Loucy (cell line): ENCODE measurements at regions not wholly inside any gene's neighbourhood (a gene's known extent, or its start where the extent isn't known, plus 50 kb on each side); places are given as distances from the start of the nearest gene placed in this dataset.
"Not testable (repeated sequence)": the region's sequence is repeated elsewhere in the genome, so short reads cannot be mapped to it uniquely, and the experiment has no call there.

Experiments used
- CTCF ChIP-seq: fragments of 200-600 bp; sonication (generic); conservative IDR thresholded peaks from 2 replicates; pipeline ENCODE4 v1.5.1; 2014; ENCODE audit warnings: mild to moderate bottlenecking, antibody characterized with exemption, low read length
- EZH2phosphoT487 ChIP-seq: fragments of 200-600 bp; IDR thresholded peaks from 2 replicates; pipeline ENCODE4 v1.6.1; 2018; ENCODE audit warnings: antibody characterized with exemption, mild to moderate bottlenecking, moderate library complexity, borderline replicate concordance

- not testable (repeated sequence) for TF ChIP-seq CTCF, EZH2phosphoT487
Measured at GRCh38 chr5:67757771-67758170, 457.8 kb upstream of the PIK3R1 start.
